SU-DHL-6 (cell line): ENCODE measurements at regions not wholly inside any gene's neighbourhood (a gene's known extent, or its start where the extent isn't known, plus 50 kb on each side); places are given as distances from the start of the nearest gene placed in this dataset.

ENCODE experiments used
- CTCF ChIP-seq: fragments of 200-600 bp; sonication (generic); IDR thresholded peaks from one replicate; pipeline ENCODE4 v1.5.1; 2017; ENCODE audit warnings: antibody characterized with exemption, mild to moderate bottlenecking, low read length, moderate library complexity; ENCODE audit not compliant: insufficient read depth, poor library complexity, severe bottlenecking
- EZH2phosphoT487 ChIP-seq: fragments of 200-600 bp; sonication (generic), shearing (Covaris generic); conservative IDR thresholded peaks from 2 replicates; pipeline ENCODE4 v1.6.1; 2018; ENCODE audit warnings: mild to moderate bottlenecking, antibody characterized with exemption, low read length, moderate library complexity, mixed read lengths

GRCh38 chrX:13258052-13258444, 61.8 kb downstream of the ATXN3L start:
- TF ChIP-seq CTCF, result no peak
- no peak for TF ChIP-seq EZH2phosphoT487
